SK-MEL-5 (cell line): ENCODE measurements at regions not wholly inside any gene's neighbourhood (a gene's known extent, or its start where the extent isn't known, plus 50 kb on each side); places are given as distances from the start of the nearest gene placed in this dataset.

ENCODE experiments used
- DNase-seq: peaks from one replicate; pipeline ENCODE4 v3.0.0-alpha.2; 2016; ENCODE audit warnings: low read depth, low spot score
- in situ Hi-C: cut with HindIII; loops from 2 replicates; pipeline ENCODE4 v1.10.0; 2016; ENCODE audit warnings: low sequenced_read_pairs, high pct_unique_total_duplicates, low pct_unique_long_range_greater_than_20kb

- in situ Hi-C loops = no loop called here
- DNase-seq = no peak
These were observed 65.1 kb downstream of the PFDN4 start for GRCh38 chr20:54272901-54273488.

GRCh38 chr20:54275359-54276111 lies 67.6 kb downstream of the PFDN4 start:
- in situ Hi-C loops = no loop called here
- no peak for DNase-seq

- in situ Hi-C loops = no loop called here
- DNase-seq = no peak
These were observed 68.8 kb downstream of the PFDN4 start for GRCh38 chr20:54276577-54277169.

- in situ Hi-C loops = no loop called here
- no peak for DNase-seq
These were observed 70.4 kb downstream of the PFDN4 start for GRCh38 chr20:54278262-54278661.

- no peak for DNase-seq
- in situ Hi-C loops = no loop called here
These were observed 74.7 kb downstream of the PFDN4 start for GRCh38 chr20:54282625-54283024.

GRCh38 chr20:54283253-54283652 lies 75.4 kb downstream of the PFDN4 start:
- DNase-seq = no peak
- in situ Hi-C loops = no loop called here

- no peak for DNase-seq
- in situ Hi-C loops = no loop called here
These were observed 77.2 kb downstream of the PFDN4 start for GRCh38 chr20:54284928-54285704.

- DNase-seq = no peak
- in situ Hi-C loops = no loop called here
These were observed 82.7 kb downstream of the PFDN4 start for GRCh38 chr20:54290636-54291035.

GRCh38 chr20:54291339-54292010 lies 83.6 kb downstream of the PFDN4 start:
- in situ Hi-C loops = no loop called here

GRCh38 chr20:54292185-54292584 lies 84.3 kb downstream of the PFDN4 start:
- DNase-seq = no peak
- in situ Hi-C loops = no loop called here

More at GRCh38 chr20:54291339-54292010, 83.6 kb downstream of the PFDN4 start:
- no peak for DNase-seq

- DNase-seq = peak; percentile 28
- in situ Hi-C loops = no loop called here
These were observed 85.6 kb downstream of the PFDN4 start for GRCh38 chr20:54293526-54293925.

- DNase-seq = no peak
- in situ Hi-C loops = no loop called here
These were observed 86.2 kb downstream of the PFDN4 start for GRCh38 chr20:54294094-54294493.

GRCh38 chr20:54295686-54296085 lies 87.8 kb downstream of the PFDN4 start:
- DNase-seq = no peak
- in situ Hi-C loops = no loop called here

- in situ Hi-C loops = no loop called here
- no peak for DNase-seq
These were observed 97.5 kb downstream of the PFDN4 start for GRCh38 chr20:54305421-54305820.

- no peak for DNase-seq
- in situ Hi-C loops = no loop called here
These were observed 99.3 kb downstream of the PFDN4 start for GRCh38 chr20:54306985-54307710.

- in situ Hi-C loops = no loop called here
- no peak for DNase-seq
These were observed 100.9 kb downstream of the PFDN4 start for GRCh38 chr20:54308804-54309203.

GRCh38 chr20:54318892-54319291 lies 111.0 kb downstream of the PFDN4 start:
- in situ Hi-C loops = no loop called here
- no peak for DNase-seq
